ENCODE measurements at regions not wholly inside any gene's neighbourhood (a gene's known extent, or its start where the extent isn't known, plus 50 kb on each side); places are given as distances from the start of the nearest gene placed in this dataset.

DNA sequence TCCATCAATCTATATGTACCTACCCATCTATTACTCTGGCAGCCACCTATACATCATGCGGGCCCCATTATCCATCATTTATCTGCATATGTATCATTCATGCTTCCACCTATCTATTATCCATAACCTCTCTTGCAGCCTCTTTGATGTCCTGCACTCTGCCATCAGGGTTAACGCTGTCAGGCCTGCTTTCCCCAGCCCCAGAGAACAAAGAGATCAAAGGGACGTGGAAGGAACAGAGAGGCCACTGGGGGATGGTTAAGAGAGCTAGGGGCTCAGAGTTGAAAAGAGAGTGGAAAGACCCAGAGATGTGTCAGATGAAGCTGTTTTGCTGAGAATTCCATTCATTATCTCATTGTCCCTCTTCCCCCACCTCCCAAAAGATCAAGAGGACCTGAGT lies 67.3 kb upstream of the CCDC167 start:
- TF ChIP-seq CTCF (IDR thresholded peaks at IDR 0.05; ENCODE audit: poor library complexity, severe bottlenecking) (no peak), POLR2AphosphoS5 (IDR thresholded peaks at IDR 0.05) (no peak), TAF1 (IDR thresholded peaks at IDR 0.05; ENCODE audit: low read depth) (no peak), SMC3 (conservative IDR thresholded peaks at IDR 0.05; ENCODE audit: poor library complexity) (no peak), EZH2 (IDR thresholded peaks at IDR 0.05; ENCODE audit: borderline replicate concordance, insufficient read depth, low read length, poor library complexity, severe bottlenecking) (no peak), RAD21 (conservative IDR thresholded peaks at IDR 0.05) (no peak), EP300 (conservative IDR thresholded peaks at IDR 0.05; ENCODE audit: poor library complexity, severe bottlenecking) (no peak)
- TF ChIP-seq, protein P1, sequence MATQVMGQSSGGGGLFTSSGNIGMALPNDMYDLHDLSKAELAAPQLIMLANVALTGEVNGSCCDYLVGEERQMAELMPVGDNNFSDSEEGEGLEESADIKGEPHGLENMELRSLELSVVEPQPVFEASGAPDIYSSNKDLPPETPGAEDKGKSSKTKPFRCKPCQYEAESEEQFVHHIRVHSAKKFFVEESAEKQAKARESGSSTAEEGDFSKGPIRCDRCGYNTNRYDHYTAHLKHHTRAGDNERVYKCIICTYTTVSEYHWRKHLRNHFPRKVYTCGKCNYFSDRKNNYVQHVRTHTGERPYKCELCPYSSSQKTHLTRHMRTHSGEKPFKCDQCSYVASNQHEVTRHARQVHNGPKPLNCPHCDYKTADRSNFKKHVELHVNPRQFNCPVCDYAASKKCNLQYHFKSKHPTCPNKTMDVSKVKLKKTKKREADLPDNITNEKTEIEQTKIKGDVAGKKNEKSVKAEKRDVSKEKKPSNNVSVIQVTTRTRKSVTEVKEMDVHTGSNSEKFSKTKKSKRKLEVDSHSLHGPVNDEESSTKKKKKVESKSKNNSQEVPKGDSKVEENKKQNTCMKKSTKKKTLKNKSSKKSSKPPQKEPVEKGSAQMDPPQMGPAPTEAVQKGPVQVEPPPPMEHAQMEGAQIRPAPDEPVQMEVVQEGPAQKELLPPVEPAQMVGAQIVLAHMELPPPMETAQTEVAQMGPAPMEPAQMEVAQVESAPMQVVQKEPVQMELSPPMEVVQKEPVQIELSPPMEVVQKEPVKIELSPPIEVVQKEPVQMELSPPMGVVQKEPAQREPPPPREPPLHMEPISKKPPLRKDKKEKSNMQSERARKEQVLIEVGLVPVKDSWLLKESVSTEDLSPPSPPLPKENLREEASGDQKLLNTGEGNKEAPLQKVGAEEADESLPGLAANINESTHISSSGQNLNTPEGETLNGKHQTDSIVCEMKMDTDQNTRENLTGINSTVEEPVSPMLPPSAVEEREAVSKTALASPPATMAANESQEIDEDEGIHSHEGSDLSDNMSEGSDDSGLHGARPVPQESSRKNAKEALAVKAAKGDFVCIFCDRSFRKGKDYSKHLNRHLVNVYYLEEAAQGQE (IDR thresholded peaks at IDR 0.05; ENCODE audit: borderline replicate concordance), result no peak
